GM19328 (cell line): ENCODE measurements at regions not wholly inside any gene's neighbourhood (a gene's known extent, or its start where the extent isn't known, plus 50 kb on each side); places are given as distances from the start of the nearest gene placed in this dataset.
"Not testable (repeated sequence)": the region's sequence is repeated elsewhere in the genome, so short reads cannot be mapped to it uniquely, and the experiment has no call there.

Source experiments
- ATAC-seq: cut with Tn5 transposase; IDR thresholded peaks from one replicate; pipeline ENCODE4 v1.9.1; 2021; ENCODE audit warnings: mild to moderate bottlenecking, moderate library complexity; ENCODE audit not compliant: unreplicated experiment

DNA sequence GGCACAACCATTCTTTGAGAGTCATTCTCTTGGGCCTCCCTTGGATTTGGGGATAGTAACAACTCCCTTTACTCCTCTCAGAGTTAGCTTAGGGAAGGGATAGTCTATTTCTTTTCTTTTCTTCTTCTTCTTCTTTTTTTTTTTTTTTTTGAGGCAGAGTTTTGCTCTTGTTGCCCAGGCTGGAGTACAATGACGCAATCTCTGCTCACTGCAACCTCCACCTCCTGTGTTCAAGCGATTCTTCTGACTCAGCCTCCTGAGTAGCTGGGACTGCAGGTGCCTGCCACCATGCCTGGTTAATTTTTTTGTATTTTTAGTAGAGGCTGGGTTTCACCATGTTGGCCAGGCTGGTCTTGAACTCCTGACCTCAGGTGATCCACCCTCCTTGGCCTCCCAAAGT lies 465.8 kb downstream of the PLCL1 start:
- not testable (repeated sequence) for ATAC-seq

DNA sequence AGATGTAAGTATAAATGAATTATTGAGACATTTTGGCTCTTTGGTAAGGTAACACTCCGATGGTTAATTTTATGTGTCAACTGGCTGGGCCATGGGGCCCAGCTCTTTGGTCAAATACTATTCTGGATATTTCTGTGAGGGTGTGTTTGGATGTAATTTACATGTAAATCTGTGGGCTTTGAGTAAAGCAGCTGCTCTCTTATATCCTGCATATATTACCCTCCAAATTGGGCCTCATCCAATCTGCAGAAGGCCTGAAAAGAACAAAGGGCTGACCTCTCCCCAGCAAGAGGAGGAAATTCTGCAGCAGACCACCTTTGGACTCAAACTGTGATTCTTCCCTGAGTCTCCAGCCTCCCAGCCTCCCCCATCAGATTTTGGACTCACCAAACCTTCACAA lies 464.1 kb downstream of the PLCL1 start:
- ATAC-seq: no peak

DNA sequence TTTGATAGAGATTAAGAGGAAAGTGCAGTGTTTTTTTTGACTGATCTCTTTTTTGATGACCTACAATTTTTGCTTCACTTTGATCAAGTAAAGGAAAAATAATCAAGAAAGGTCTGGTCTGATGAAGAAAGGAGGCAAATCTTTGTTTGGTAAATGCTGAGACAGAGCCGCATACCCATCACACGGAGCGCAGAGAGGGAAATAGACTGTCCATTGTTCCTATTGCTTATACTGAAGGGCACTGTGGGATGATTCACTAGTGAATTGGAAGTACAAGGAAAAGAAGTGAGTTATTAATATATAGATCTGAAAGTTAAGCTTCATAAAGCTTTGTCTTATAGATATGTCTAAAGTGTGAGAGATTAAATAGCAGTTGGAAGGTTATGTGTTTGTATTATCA lies 455.1 kb downstream of the PLCL1 start:
- no peak for ATAC-seq

DNA sequence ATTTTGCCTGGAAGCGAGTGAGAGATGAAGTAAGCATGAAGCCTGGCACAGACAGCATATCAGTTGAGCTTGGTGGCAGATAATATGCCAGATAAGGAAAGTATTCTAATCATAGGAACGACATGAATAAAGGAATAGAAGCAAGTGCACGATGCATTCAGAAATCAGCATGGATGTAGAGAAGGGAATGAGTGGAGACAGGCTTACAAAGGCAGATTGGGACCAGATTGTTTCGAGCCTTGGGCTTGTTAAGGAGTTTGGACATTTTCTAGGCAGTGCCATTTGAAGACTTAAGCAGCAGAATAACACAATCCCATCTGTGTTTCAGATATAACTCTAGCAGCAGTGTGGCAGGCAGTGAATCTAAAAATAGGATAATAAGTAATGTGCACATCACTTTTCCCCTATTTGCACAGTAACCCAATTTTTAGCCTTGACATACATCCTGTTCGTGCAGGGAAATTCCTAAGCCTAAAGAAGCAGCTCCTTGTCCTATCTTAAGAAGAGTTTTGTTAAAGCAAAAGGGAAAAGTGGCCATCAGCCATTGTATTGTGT lies 450.2 kb downstream of the PLCL1 start:
- no peak for ATAC-seq

DNA sequence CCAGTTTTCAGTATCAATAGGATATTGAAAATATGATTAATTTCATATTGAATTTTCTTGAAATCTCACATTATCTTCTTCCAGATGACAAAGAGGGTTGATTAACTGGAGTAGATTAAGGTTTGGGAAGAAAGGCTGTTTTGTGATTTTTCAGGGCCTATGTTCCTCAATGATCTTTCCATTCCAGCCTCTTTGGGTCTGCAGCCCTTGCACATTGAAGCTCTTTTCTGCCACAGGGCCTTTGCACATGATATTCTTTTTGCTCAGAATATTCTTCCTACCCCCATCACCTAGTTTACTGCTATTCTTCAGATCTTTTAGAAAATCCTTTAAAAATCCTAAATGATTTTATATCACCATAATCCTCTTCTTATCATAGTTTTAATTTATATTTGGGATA lies 449.6 kb downstream of the PLCL1 start:
- no peak for ATAC-seq

DNA sequence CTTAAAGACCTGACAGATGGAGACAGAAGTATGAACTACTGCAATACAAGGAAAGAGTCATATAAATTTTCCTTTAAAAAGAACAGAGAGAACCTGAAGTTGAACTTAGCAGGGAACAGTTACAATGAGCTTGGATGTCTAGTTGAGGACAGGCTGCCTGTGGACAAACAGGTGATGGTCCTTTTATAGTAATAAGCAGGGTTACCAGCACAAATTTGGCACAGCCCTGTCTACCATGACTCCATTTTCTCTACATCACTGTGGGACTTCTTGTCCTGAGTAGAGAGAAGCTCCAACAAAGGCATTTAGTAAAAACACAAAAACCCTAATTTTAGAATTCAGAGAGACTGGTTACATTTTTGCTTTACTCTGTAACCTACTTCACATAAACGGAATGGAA lies 448.1 kb downstream of the PLCL1 start:
- no peak for ATAC-seq

DNA sequence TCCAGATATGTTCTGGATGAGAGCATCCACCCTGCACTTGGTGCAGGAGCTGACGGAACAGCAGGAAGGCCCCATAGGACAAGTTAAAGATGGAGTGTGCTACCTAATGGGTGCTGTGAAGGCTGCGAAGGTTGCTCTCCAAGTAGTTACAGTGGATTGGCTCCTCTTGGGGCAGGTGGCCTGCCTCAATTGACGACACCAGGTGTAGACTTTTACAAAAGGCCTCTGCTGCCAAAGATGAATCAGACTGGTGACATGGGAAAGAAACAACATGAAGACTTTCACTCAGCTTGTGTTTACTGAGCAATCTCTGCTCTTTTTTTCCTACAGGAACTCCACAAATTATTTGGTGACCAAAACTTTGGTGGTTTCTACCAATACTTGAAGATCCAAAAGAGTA lies 437.7 kb downstream of the PLCL1 start:
- no peak for ATAC-seq

DNA sequence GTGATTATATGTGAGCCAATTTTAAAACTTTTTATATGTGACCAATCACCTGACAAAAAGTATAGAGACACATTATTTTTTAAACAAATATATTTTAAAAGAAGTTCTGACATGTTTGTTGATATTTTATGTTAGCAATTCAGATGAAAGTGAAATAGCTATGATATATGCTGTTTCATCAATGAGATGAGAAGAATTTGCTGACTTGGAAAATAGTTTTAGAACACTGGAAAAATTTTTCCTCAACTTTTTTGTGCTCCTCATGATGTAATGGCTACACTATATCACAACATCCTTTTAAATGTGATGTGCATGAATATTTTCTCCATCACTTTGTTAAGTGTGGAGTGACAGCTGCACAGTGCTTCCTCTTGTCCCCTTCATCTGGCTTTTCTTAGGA lies 434.0 kb downstream of the PLCL1 start:
- no peak for ATAC-seq

DNA sequence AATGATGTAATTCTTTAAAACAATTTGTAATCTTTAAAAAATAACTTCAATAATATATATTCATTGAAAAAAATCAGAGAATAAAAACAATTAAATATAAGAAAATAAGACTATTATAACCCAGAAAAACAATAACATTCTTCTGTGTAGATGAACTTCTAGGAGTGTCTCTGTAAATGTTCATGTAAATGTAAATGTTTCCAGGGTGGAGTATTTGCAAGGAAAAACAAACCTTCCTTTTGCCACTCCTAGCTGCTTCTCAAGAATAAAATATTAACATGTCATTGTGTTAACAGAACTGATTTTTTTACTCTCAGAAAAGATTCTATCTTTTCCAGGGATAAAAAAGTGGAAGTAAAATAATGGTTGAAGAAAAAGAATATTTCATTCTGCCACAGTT lies 431.9 kb downstream of the PLCL1 start:
- no peak for ATAC-seq

DNA sequence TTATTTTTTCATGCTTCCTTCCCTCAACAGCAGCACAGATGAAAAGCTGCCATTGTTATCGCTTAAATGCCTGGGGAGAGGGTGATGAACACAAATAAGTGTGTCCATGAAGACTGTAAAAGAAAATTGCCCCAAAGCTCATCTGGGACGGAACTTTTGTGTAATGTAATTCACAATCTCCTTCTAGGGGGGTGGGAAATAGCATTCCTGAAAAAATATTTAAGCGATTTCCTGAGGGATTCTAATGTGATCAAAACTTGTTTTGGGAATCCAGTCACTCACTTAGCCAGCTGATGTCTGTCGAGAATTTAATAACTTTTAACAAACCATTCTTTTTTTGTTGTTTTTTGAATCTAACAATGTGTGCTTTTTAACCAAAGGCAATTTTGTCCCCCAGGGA lies 427.9 kb downstream of the PLCL1 start:
- no peak for ATAC-seq

DNA sequence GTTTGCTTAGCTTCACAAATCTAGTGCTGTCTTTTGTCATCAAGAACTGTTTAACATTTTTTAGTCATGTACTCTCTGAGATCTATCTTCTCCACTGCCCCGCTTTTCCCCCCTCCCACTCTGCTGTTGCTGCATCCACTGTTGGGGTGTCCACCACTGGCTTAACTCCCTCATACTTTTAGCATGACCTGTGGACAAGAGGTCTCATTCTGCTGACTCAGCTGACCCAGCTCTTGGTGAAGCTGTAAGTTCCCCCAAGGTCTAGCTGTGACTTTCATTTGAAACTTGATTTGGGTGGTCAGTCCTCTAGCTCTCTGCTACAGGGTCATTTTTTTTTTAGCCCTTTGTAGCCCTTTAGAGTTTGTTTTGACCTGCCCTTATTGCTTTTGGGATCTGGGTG lies 427.2 kb downstream of the PLCL1 start:
- ATAC-seq: no peak

DNA sequence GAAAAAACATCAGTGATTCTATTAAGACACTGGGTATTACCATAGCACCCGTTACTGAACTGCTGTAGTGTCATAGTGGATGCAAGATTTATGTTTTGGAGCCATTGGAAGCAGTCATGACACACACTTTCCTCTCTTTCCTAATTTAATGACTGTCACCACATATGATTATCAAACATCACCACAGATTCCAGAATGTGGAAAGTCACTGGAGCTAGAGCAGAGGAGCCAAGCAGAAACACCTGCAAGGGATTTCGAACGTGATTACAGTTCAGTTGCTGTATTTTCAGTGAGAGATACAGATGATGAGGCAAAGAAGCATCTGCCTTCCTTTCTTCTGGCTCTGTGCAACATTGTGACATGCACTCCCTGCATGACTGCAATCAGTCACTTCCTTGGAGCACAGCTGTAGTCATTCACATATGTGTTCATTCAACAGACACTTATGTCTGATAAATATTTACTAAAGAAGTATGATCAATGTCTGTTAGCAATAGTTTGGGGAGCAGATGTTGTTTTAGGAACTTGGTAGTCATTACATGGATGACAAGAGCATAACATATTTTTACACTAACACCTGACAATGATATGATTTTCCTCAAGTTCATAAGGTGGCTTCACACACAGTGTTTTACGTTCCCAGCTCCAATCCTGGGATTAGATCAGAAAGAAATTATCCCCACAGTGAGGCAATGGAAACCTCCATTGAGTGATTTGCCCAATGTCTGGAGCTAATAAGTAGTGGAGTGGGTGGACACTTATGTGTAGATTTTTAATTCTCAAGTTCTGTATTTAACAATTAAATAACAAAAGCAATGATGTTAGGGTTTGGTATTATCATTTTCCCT lies 416.6 kb downstream of the PLCL1 start:
- ATAC-seq: no peak

DNA sequence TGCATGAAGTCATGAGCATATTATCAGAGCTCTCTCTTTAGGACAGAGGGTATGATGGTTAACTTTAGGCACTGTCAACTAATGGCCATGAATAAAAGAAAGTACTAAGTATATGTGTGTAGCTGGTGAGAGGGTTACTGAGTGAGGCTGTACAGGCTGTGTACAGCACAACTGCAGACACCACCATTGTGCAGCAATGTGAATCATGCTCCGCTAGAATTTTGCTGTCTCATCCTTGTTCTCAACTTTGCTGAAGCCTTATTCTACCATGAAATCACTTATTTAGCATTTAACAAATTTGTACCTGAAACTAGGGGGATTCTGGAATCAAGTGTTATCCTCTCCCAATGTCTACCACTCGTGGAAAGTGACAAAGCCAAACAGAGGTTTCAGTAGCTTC lies 414.9 kb downstream of the PLCL1 start:
- ATAC-seq: no peak

DNA sequence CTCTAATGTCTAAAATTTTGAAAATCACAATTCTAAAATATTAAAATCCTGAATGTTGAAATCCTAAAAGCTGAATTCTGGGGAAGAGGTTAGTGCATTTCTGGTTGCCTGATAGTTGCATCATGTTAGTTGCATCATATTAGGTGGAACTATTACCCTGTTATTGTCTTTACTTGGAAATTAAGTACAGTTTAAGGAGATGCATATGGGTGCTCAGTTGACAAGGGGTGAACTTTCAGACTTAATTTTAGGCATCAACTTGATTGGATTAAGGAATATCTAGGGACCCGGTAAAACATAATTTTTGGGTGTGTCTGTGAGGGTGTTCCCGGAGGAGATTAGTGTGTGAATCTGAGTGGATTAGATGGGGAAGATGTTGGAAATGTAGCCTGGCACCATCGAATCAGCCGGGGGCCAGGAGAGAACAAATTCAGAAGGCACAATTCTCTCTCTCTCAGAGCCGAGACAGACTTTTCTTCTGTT lies 409.8 kb downstream of the PLCL1 start:
- ATAC-seq: no peak

DNA sequence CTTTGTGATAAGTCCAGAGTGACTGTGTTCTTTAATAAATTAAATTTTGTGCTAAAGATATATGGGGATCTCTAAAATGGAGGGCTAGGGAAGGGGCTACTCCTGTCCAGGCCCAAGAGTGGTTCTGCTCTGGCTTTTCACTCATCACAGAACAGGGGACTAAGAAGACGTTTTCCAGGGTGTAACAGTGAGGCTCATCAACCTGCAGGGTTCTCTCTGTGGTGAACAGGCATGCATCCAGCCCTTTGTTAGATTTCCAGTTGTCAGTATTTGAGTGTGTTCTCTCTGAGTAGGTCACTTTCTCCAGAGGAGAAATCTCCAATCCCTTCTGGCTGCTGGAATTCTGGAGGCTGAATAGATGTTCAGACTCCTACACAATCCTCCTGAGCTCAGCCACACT lies 408.9 kb downstream of the PLCL1 start:
- ATAC-seq: no peak

DNA sequence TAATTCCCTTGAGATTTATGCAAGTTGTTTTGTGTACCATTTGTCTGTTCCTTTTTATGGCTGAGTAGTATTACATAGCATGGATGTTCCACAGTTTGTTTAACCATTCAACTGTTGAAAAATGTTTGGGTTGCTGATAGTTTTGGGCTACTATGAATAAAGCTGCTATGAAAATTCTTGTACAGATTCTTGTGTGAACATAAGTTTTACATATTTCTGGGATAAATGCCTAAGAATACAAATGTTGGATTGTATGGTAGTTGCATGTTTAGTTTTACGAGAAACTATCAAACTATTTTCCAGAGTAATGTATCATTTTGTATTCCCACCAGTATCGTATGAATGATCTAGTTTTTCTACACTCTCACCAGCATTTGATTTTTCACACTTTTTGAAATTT lies 407.3 kb downstream of the PLCL1 start:
- ATAC-seq: no peak

DNA sequence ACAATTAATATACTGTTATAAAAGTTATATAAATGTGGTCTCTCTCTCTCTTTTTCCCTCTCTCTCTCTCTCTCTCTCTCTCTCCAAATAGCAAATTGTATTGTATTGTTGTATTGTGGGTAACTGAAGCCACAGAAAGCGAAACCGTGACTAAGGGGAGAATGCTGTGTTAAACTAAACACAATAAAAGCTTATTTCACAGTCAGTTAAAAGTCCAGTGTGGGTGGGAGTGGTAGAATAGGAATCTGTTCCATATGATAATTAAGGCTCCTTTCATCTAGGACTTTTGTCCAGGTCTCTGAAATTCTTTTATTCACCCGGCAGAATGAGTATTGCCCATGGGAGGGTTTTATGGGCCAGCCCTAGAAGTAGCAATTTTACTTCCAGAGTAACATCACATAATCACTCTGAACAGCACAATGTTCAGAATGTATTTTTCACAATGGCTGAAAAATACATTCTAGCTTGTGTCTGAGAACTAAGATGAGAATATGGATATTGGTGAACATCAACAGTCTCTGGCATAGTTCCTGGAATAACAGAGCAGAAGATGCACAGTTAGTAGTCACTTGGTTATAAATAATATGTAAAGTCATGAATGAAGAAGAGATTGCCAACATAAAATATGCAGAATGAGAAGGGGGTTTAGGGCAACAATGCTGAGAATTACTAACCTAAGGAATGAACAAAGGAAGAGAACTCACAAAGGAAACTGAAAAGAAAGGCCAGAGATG lies 399.1 kb downstream of the PLCL1 start:
- no peak for ATAC-seq
